ENCODE measurements at regions not wholly inside any gene's neighbourhood (a gene's known extent, or its start where the extent isn't known, plus 50 kb on each side); places are given as distances from the start of the nearest gene placed in this dataset.

DNA sequence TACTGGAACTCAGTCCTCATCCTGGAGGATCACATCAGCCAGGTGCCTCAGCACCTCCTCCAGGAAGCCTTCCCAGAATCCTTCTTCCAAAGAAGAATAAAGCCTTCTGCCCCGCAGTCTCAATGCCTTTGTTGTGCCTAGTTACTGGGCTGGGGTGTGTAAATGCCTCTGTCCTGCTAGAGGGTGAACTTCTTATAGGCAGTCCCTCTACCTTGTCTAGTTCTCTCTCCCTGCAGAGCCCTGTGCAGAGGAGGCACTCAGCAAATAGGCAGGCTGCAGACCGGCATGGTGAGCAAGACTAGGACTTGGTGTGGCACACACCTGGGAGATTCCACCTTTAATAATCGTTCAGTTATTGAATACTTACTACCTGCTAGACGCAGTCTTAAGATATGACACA, 104.7 kb upstream of the PCBD1 start:
- TF ChIP-seq ELF1 (IDR thresholded peaks at IDR 0.05; ENCODE audit: borderline replicate concordance, low read depth) (no peak), POLR2A (IDR thresholded peaks at IDR 0.05; ENCODE audit: borderline replicate concordance, extremely low read depth, insufficient read depth, insufficient read length) (no peak), RAD21 (IDR thresholded peaks at IDR 0.05; ENCODE audit: low read depth) (no peak), POLR2AphosphoS5 (IDR thresholded peaks at IDR 0.05; ENCODE audit: low read depth, low read length) (no peak), CEBPB (IDR thresholded peaks at IDR 0.05; ENCODE audit: low read depth) (no peak), SIN3A (IDR thresholded peaks at IDR 0.05; ENCODE audit: low read depth) (no peak), SP1 (IDR thresholded peaks at IDR 0.05; ENCODE audit: low read depth) (no peak), FOSL1 (IDR thresholded peaks at IDR 0.05; ENCODE audit: low read depth) (no peak)
- TF ChIP-seq, protein P1, sequence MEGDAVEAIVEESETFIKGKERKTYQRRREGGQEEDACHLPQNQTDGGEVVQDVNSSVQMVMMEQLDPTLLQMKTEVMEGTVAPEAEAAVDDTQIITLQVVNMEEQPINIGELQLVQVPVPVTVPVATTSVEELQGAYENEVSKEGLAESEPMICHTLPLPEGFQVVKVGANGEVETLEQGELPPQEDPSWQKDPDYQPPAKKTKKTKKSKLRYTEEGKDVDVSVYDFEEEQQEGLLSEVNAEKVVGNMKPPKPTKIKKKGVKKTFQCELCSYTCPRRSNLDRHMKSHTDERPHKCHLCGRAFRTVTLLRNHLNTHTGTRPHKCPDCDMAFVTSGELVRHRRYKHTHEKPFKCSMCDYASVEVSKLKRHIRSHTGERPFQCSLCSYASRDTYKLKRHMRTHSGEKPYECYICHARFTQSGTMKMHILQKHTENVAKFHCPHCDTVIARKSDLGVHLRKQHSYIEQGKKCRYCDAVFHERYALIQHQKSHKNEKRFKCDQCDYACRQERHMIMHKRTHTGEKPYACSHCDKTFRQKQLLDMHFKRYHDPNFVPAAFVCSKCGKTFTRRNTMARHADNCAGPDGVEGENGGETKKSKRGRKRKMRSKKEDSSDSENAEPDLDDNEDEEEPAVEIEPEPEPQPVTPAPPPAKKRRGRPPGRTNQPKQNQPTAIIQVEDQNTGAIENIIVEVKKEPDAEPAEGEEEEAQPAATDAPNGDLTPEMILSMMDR (IDR thresholded peaks at IDR 0.05 in 2 of 3, conservative IDR thresholded peaks at IDR 0.05 in 1 of 3; ENCODE audit: borderline replicate concordance in 1 of 3, insufficient read depth in 1 of 3, low read depth in 2 of 3, low read length in 2 of 3), result peak in 2 of 3 experiments; percentile 9 to 17; a peak in 1 of 6 replicates

Measured in HCT116 (cell line).